IMR-90 (cell line): ENCODE measurements at regions not wholly inside any gene's neighbourhood (a gene's known extent, or its start where the extent isn't known, plus 50 kb on each side); places are given as distances from the start of the nearest gene placed in this dataset.

ENCODE experiments used
- ATAC-seq: fragments of 200-7000 bp; cut with Tn5 transposase; 2 replicates; pipeline ENCODE4 v1.9.1; 2020; ENCODE audit warnings: low read depth, mild to moderate bottlenecking, moderate library complexity
- BruUV-seq: library from RNA; stranded (reverse); fragments of 400-500 nt; replicated peaks from 2 replicates; lab custom pipeline; 2021; lab: Mats Ljungman, UMichigan
- CTCF ChIA-PET: fragments of 300-600 bp; formaldehyde crosslinking; extraction: SDS; loops from one replicate; lab custom pipeline; 2021; ENCODE audit warnings: antibody characterized with exemption; lab: Yijun Ruan, JAX
- POLR2A ChIA-PET: fragments of 300-600 bp; sonication (Branson Sonifier 250); formaldehyde crosslinking; loops from one replicate; lab custom pipeline; 2022; ENCODE audit warnings: antibody characterized with exemption; ENCODE audit not compliant: unreplicated experiment; lab: Charles Lee
- DNase-seq: peaks from one replicate; pipeline ENCODE4 v3.0.0; 2013
- H2AFZ ChIP-seq: replicated peaks from 2 replicates; pipeline ENCODE3; 2013; ENCODE audit warnings: low read length, mild to moderate bottlenecking; ENCODE audit not compliant: poor library complexity
- H2AK5ac ChIP-seq: 2 replicates; pipeline ENCODE4 v1.6.1; 2013; ENCODE audit warnings: low read depth, low read length, inconsistent platforms
- H2AK9ac ChIP-seq: replicated peaks from 2 replicates; pipeline ENCODE3; 2013; ENCODE audit warnings: mild to moderate bottlenecking, low read depth, low read length, moderate library complexity; ENCODE audit not compliant: poor library complexity
- H2BK120ac ChIP-seq: 2 replicates; pipeline ENCODE4 v1.6.1; 2013; ENCODE audit warnings: low read depth, low read length, inconsistent platforms
- H2BK15ac ChIP-seq: 3 replicates; pipeline ENCODE4 v1.6.1; 2013; ENCODE audit warnings: low read depth, low read length, inconsistent platforms
- H2BK20ac ChIP-seq: 2 replicates; pipeline ENCODE4 v1.6.1; 2013; ENCODE audit warnings: low read depth, mild to moderate bottlenecking, inconsistent platforms, low read length, moderate library complexity
- H2BK5ac ChIP-seq: 2 replicates; pipeline ENCODE4 v1.6.1; 2013; ENCODE audit warnings: mild to moderate bottlenecking, low read depth, low read length, inconsistent platforms; ENCODE audit not compliant: poor library complexity, severe bottlenecking
- H3K14ac ChIP-seq: replicated peaks from 2 replicates; pipeline ENCODE4 v1.6.1; 2013; ENCODE audit warnings: low read depth, low read length, inconsistent platforms
- H3K18ac ChIP-seq: 2 replicates; pipeline ENCODE4 v1.6.1; 2013; ENCODE audit warnings: low read depth, low read length, control low read depth
- H3K23ac ChIP-seq: 2 replicates; pipeline ENCODE4 v1.6.1; 2013; ENCODE audit warnings: low read depth, low read length, inconsistent platforms
- H3K27ac ChIP-seq: 2 replicates; pipeline ENCODE4 v1.5.1; 2013; ENCODE audit warnings: mild to moderate bottlenecking, control low read depth, low read length; ENCODE audit not compliant: insufficient read depth
- H3K27me3 ChIP-seq: 2 replicates; pipeline ENCODE4 v1.6.1; 2013; ENCODE audit warnings: low read length; ENCODE audit not compliant: control insufficient read depth, insufficient read depth
- H3K36me3 ChIP-seq: 2 replicates; pipeline ENCODE4 v1.6.1; 2013; ENCODE audit warnings: low read length, mixed read lengths; ENCODE audit not compliant: control insufficient read depth, insufficient read depth
- H3K4ac ChIP-seq: 2 replicates; pipeline ENCODE4 v1.6.1; 2013; ENCODE audit warnings: low read depth, low read length, inconsistent platforms
- H3K4me1 ChIP-seq: 2 replicates; pipeline ENCODE4 v1.6.1; 2013; ENCODE audit warnings: low read length, mixed read lengths; ENCODE audit not compliant: control insufficient read depth, insufficient read depth
- H3K4me2 ChIP-seq: 2 replicates; pipeline ENCODE4 v1.6.1; 2013; ENCODE audit warnings: low read depth, mild to moderate bottlenecking, control low read depth, low read length, moderate library complexity
- H3K4me3 ChIP-seq: 2 replicates; pipeline ENCODE4 v1.5.1; 2013; ENCODE audit warnings: low read depth, mild to moderate bottlenecking, control low read depth, low read length, moderate library complexity; ENCODE audit not compliant: insufficient read depth
- H3K56ac ChIP-seq: 2 replicates; pipeline ENCODE4 v1.6.1; 2013; ENCODE audit warnings: low read length, inconsistent platforms; ENCODE audit not compliant: insufficient read depth; ENCODE audit errors: extremely low read depth
- H3K79me1 ChIP-seq, 2 experiments: 2 replicates each; pipeline ENCODE4 v1.6.1; 2013; ENCODE audit warnings: low read length in 2 of 2, inconsistent platforms in 1 of 2, low read depth in 1 of 2
- H3K9ac ChIP-seq: 2 replicates; pipeline ENCODE4 v1.6.1; 2013; ENCODE audit warnings: low read depth, low read length, control low read depth
- H3K9me1 ChIP-seq: 2 replicates; pipeline ENCODE4 v1.6.1; 2013; ENCODE audit warnings: low read length, inconsistent platforms; ENCODE audit not compliant: insufficient read depth
- H3K9me3 ChIP-seq: 2 replicates; pipeline ENCODE4 v1.6.1; 2013; ENCODE audit warnings: low read length; ENCODE audit not compliant: control insufficient read depth, insufficient read depth
- H4K20me1 ChIP-seq: 2 replicates; pipeline ENCODE4 v1.6.1; 2013; ENCODE audit warnings: low read length, inconsistent platforms; ENCODE audit not compliant: insufficient read depth
- H4K5ac ChIP-seq: 2 replicates; pipeline ENCODE4 v1.6.1; 2013; ENCODE audit warnings: mild to moderate bottlenecking, low read depth, low read length, control low read depth
- H4K8ac ChIP-seq, 2 experiments: 2 replicates each; pipeline ENCODE4 v1.6.1; 2013; ENCODE audit warnings: low read depth in 2 of 2, low read length in 2 of 2, control low read depth in 1 of 2, inconsistent platforms in 1 of 2
- H4K91ac ChIP-seq: 2 replicates; pipeline ENCODE4 v1.6.1; 2013; ENCODE audit warnings: low read depth, low read length, inconsistent platforms; ENCODE audit not compliant: insufficient read depth
- BHLHE40 ChIP-seq: fragments of 150-350 bp; IDR thresholded peaks from 2 replicates; pipeline ENCODE4 v1.6.1; 2016; ENCODE audit warnings: mild to moderate bottlenecking, low read depth, low read length
- CEBPB ChIP-seq: IDR thresholded peaks from 2 replicates; pipeline ENCODE4 v1.6.1; 2012; ENCODE audit warnings: low read depth, low read length, improper control_type of control experiment
- CHD1 ChIP-seq: IDR thresholded peaks from 2 replicates; pipeline ENCODE4 v1.6.1; 2012; ENCODE audit warnings: low read depth, low read length, improper control_type of control experiment
- FOS ChIP-seq: fragments of 150-350 bp; IDR thresholded peaks from 2 replicates; pipeline ENCODE4 v1.6.1; 2016; ENCODE audit warnings: low read depth, low read length
- MAFK ChIP-seq: IDR thresholded peaks from 2 replicates; pipeline ENCODE4 v1.6.1; 2012; ENCODE audit warnings: low read depth, low read length, improper control_type of control experiment
- MAZ ChIP-seq: IDR thresholded peaks from 2 replicates; pipeline ENCODE4 v1.6.1; 2012; ENCODE audit warnings: low read depth, mild to moderate bottlenecking, low read length, improper control_type of control experiment, moderate library complexity, borderline replicate concordance
- MXI1 ChIP-seq: IDR thresholded peaks from 2 replicates; pipeline ENCODE4 v1.6.1; 2012; ENCODE audit warnings: low read depth, mild to moderate bottlenecking, low read length, moderate library complexity, borderline replicate concordance
- NFE2L2 ChIP-seq: fragments of 150-350 bp; IDR thresholded peaks from 2 replicates; pipeline ENCODE4 v1.6.1; 2016; ENCODE audit warnings: low read depth, mild to moderate bottlenecking, low read length
- POLR2A ChIP-seq: IDR thresholded peaks from 2 replicates; pipeline ENCODE4 v1.6.1; 2012; ENCODE audit warnings: mild to moderate bottlenecking, low read depth, low read length
- RAD21 ChIP-seq: IDR thresholded peaks from 2 replicates; pipeline ENCODE4 v1.6.1; 2012; ENCODE audit warnings: low read length, improper control_type of control experiment
- RCOR1 ChIP-seq: IDR thresholded peaks from 2 replicates; pipeline ENCODE4 v1.6.1; 2012; ENCODE audit warnings: mild to moderate bottlenecking, low read length, improper control_type of control experiment; ENCODE audit not compliant: insufficient replicate concordance
- RFX5 ChIP-seq: IDR thresholded peaks from 2 replicates; pipeline ENCODE4 v1.8.0; 2012; ENCODE audit warnings: low read depth, mild to moderate bottlenecking, low read length, moderate library complexity
- SMC3 ChIP-seq: fragments of 150-350 bp; IDR thresholded peaks from 2 replicates; pipeline ENCODE4 v1.6.1; 2016; ENCODE audit warnings: low read depth, mild to moderate bottlenecking, antibody characterized with exemption, low read length, moderate library complexity
- WGBS, 2 experiments: methylation state at CpG; one replicate each; pipeline versions ENCODE4 v1.1.5 to v1.1.7; 2013; ENCODE audit warnings: missing lambda C conversion rate in 2 of 2; ENCODE audit not compliant: insufficient read length in 1 of 2; ENCODE audit errors: extremely low coverage in 2 of 2; 5-methylcytosine and 5-hydroxymethylcytosine counted together
- dilution Hi-C: fragments of 300-500 bp; cut with HindIII; formaldehyde crosslinking; loops from one replicate; pipeline ENCODE4 v1.14.3; 2018; ENCODE audit warnings: low sequenced_read_pairs; ENCODE audit not compliant: unreplicated experiment
- in situ Hi-C: fragments of 300-500 bp; cut with MboI; formaldehyde crosslinking; loops from 3 replicates; pipeline ENCODE4 v1.14.3; 2019; ENCODE audit warnings: low sequenced_read_pairs, inconsistent platforms, mixed read lengths
- intact Hi-C: fragments of 100-400 bp; cut with micrococcal nuclease; formaldehyde crosslinking; loops from 2 replicates; pipeline ENCODE4 v1.10.0; 2022
- TF ChIP-seq, protein P1 (sequence below): fragments of 150-350 bp; IDR thresholded peaks from 2 replicates; pipeline ENCODE4 v1.6.1; 2017; ENCODE audit warnings: mild to moderate bottlenecking, antibody characterized with exemption, low read length, low read depth
- TF ChIP-seq, protein P2 (sequence below): fragments of 150-350 bp; IDR thresholded peaks from 2 replicates; pipeline ENCODE4 v1.6.1; 2016; ENCODE audit warnings: low read depth, mild to moderate bottlenecking, low read length, moderate library complexity, borderline replicate concordance
- TF ChIP-seq, protein P3 (sequence below): conservative IDR thresholded peaks from 2 replicates; pipeline ENCODE4 v1.5.1; 2012; ENCODE audit warnings: mild to moderate bottlenecking, low read depth, low read length, improper control_type of control experiment

DNA sequence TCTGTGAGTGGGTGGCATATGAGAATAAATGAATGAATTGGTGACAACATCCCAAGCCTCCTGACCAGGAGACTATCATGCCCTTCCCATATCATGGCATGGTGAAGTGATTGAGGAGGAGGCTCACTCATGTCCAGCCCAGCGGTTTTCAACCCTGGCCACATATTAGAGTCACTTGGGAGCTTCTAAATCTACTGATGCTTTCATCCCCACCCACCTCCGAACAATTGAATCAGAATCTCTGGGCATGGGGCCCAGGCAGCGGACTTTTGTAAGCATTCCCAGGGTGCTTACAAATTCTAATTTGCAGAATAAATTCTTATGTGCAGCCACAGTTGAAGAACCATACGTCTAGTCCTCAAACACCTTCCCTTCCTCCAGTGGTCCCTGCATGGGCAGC lies 81.7 kb upstream of the SEC11C start:
- H3K4ac ChIP-seq: no peak overlapping the region
- no peak for TF ChIP-seq MAZ
- TF ChIP-seq MXI1: no peak
- no peak for TF ChIP-seq CHD1
- no peak for TF ChIP-seq SMC3
- TF ChIP-seq NFE2L2: no peak
- no peak for TF ChIP-seq RFX5
- no peak for TF ChIP-seq RAD21
- TF ChIP-seq BHLHE40: no peak
- TF ChIP-seq, protein P1, sequence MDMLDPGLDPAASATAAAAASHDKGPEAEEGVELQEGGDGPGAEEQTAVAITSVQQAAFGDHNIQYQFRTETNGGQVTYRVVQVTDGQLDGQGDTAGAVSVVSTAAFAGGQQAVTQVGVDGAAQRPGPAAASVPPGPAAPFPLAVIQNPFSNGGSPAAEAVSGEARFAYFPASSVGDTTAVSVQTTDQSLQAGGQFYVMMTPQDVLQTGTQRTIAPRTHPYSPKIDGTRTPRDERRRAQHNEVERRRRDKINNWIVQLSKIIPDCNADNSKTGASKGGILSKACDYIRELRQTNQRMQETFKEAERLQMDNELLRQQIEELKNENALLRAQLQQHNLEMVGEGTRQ: no peak
- no peak for TF ChIP-seq MAFK
- no peak for TF ChIP-seq RCOR1
- TF ChIP-seq, protein P2, sequence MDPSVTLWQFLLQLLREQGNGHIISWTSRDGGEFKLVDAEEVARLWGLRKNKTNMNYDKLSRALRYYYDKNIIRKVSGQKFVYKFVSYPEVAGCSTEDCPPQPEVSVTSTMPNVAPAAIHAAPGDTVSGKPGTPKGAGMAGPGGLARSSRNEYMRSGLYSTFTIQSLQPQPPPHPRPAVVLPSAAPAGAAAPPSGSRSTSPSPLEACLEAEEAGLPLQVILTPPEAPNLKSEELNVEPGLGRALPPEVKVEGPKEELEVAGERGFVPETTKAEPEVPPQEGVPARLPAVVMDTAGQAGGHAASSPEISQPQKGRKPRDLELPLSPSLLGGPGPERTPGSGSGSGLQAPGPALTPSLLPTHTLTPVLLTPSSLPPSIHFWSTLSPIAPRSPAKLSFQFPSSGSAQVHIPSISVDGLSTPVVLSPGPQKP: no peak
- TF ChIP-seq FOS: no peak
- TF ChIP-seq POLR2A: no peak
- no peak for TF ChIP-seq CEBPB
- TF ChIP-seq, protein P3, sequence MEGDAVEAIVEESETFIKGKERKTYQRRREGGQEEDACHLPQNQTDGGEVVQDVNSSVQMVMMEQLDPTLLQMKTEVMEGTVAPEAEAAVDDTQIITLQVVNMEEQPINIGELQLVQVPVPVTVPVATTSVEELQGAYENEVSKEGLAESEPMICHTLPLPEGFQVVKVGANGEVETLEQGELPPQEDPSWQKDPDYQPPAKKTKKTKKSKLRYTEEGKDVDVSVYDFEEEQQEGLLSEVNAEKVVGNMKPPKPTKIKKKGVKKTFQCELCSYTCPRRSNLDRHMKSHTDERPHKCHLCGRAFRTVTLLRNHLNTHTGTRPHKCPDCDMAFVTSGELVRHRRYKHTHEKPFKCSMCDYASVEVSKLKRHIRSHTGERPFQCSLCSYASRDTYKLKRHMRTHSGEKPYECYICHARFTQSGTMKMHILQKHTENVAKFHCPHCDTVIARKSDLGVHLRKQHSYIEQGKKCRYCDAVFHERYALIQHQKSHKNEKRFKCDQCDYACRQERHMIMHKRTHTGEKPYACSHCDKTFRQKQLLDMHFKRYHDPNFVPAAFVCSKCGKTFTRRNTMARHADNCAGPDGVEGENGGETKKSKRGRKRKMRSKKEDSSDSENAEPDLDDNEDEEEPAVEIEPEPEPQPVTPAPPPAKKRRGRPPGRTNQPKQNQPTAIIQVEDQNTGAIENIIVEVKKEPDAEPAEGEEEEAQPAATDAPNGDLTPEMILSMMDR: no peak
- CTCF ChIA-PET: interaction anchor here (0.6 to 1.0 kb wide), 3 partner anchors 13 to 87 kb away, joined by 3 to 5 read pairs (median 3); no protein-coding TSS in a partner anchor
- ATAC-seq: peak; percentile 80
- no peak overlapping the region for H3K4me3 ChIP-seq
- no CpG with 5 or more reads among the region's 4 CpGs for WGBS, 2 experiments
- DNase-seq: peak; percentile 81
- no peaks in the 10 kb centered on the region for H3K36me3 ChIP-seq
- H3K27me3 ChIP-seq: no peaks in the 10 kb centered on the region
- dilution Hi-C loops: loop anchor here (25.0 kb wide), 1 partner anchor 271 kb away; no protein-coding TSS in a partner anchor
- no peak overlapping the region for H4K8ac ChIP-seq
- no peak overlapping the region for H3K9ac ChIP-seq
- H2BK120ac ChIP-seq: no peak overlapping the region
- no peak overlapping the region for H4K5ac ChIP-seq
- peaks cover 1% of the 10 kb centered on the region; the same call in 1 of the 2 replicates for H3K4me1 ChIP-seq
- intact Hi-C loops: loop anchor here (1.0 kb wide), 2 partner anchors 273 to 277 kb away; no protein-coding TSS in a partner anchor
- H3K56ac ChIP-seq: no peak overlapping the region
- BruUV-seq: no TSS peak
- H3K79me1 ChIP-seq: no peaks in the 10 kb centered on the region
- no peaks in the 10 kb centered on the region for H4K20me1 ChIP-seq
- no peaks in the 10 kb centered on the region; the same call in 1 of the 2 replicates for H3K9me1 ChIP-seq
- H3K4me2 ChIP-seq: no peak overlapping the region
- POLR2A ChIA-PET: no interaction called here
- H3K23ac ChIP-seq: no peak overlapping the region
- H4K91ac ChIP-seq: no peak overlapping the region
- no peak overlapping the region for H3K27ac ChIP-seq
- no peak overlapping the region for H2BK20ac ChIP-seq
- no peak overlapping the region for H2AFZ ChIP-seq
- H2AK9ac ChIP-seq: no peak overlapping the region
- no peak overlapping the region for H2BK15ac ChIP-seq
- no peaks in the 10 kb centered on the region for H3K9me3 ChIP-seq
- H3K18ac ChIP-seq: no peak overlapping the region
- no peak overlapping the region for H2AK5ac ChIP-seq
- in situ Hi-C loops: loop anchor here (5.0 kb wide), 1 partner anchor 271 kb away; no protein-coding TSS in a partner anchor
- H3K14ac ChIP-seq: no peak overlapping the region
- H2BK5ac ChIP-seq: no peak overlapping the region
